OCI-LY1 (cell line): ENCODE measurements at regions not wholly inside any gene's neighbourhood (a gene's known extent, or its start where the extent isn't known, plus 50 kb on each side); places are given as distances from the start of the nearest gene placed in this dataset.

Experiments
- H2AFZ ChIP-seq: fragments of 200-600 bp; sonication (generic), shearing (Covaris generic); 2 replicates; pipeline ENCODE4 v1.6.0; 2014; ENCODE audit warnings: antibody characterized with exemption, mild to moderate bottlenecking, low read length
- H3F3A ChIP-seq: fragments of 200-600 bp; sonication (generic), shearing (Covaris generic); 2 replicates; pipeline ENCODE4 v1.6.0; 2014; ENCODE audit warnings: mild to moderate bottlenecking, antibody characterized with exemption, low read length, moderate library complexity; ENCODE audit not compliant: insufficient read depth
- H3K27ac ChIP-seq: fragments of 200-600 bp; sonication (generic); 2 replicates; pipeline ENCODE4 v1.5.1; 2014; ENCODE audit warnings: low read length, mixed run types, mild to moderate bottlenecking, low read depth; ENCODE audit not compliant: poor library complexity, severe bottlenecking
- H3K27me3 ChIP-seq: fragments of 200-600 bp; sonication (generic); 2 replicates; pipeline ENCODE4 v1.6.0; 2014; ENCODE audit warnings: antibody characterized with exemption, mild to moderate bottlenecking, low read length, moderate library complexity; ENCODE audit not compliant: insufficient read depth
- H3K36me3 ChIP-seq: fragments of 200-600 bp; sonication (generic); 2 replicates; pipeline ENCODE4 v1.6.1; 2014; ENCODE audit warnings: mild to moderate bottlenecking, antibody characterized with exemption, low read length, moderate library complexity, mixed read lengths; ENCODE audit not compliant: insufficient read depth
- H3K4me1 ChIP-seq: fragments of 200-600 bp; sonication (generic); 2 replicates; pipeline ENCODE4 v1.5.1; 2014; ENCODE audit warnings: mild to moderate bottlenecking, low read length, moderate library complexity; ENCODE audit not compliant: insufficient read depth, severe bottlenecking
- H3K4me2 ChIP-seq: fragments of 200-600 bp; sonication (generic), shearing (Covaris generic); 2 replicates; pipeline ENCODE4 v1.6.1; 2014; ENCODE audit warnings: low read length
- H3K4me3 ChIP-seq: fragments of 200-600 bp; sonication (generic); 2 replicates; pipeline ENCODE4 v1.5.1; 2014; ENCODE audit warnings: low read length, low read depth, mild to moderate bottlenecking, mixed read lengths; ENCODE audit not compliant: poor library complexity, severe bottlenecking
- H3K79me2 ChIP-seq: fragments of 200-600 bp; shearing (Covaris generic); 2 replicates; pipeline ENCODE4 v1.6.1; 2016; ENCODE audit warnings: mixed run types, low read length, mixed read lengths; ENCODE audit not compliant: insufficient read depth
- H3K9ac ChIP-seq: fragments of 200-600 bp; sonication (generic), shearing (Covaris generic); 2 replicates; pipeline ENCODE4 v1.6.1; 2014; ENCODE audit warnings: mild to moderate bottlenecking, low read length, mixed read lengths
- H3K9me2 ChIP-seq: fragments of 200-600 bp; sonication (generic), shearing (Covaris generic); 2 replicates; pipeline ENCODE4 v1.6.1; 2014; ENCODE audit warnings: low read depth, mild to moderate bottlenecking, low read length, mixed read lengths
- H3K9me3 ChIP-seq: fragments of 200-600 bp; shearing (Covaris generic); 2 replicates; pipeline ENCODE4 v1.6.1; 2014; ENCODE audit warnings: low read length, mixed read lengths
- H4K20me1 ChIP-seq: fragments of 200-600 bp; sonication (generic), shearing (Covaris generic); 2 replicates; pipeline ENCODE4 v1.6.0; 2016; ENCODE audit warnings: mild to moderate bottlenecking, low read length; ENCODE audit not compliant: insufficient read depth
- EZH2 ChIP-seq: fragments of 200-600 bp; sonication (generic), shearing (Covaris generic); IDR thresholded peaks from 2 replicates; pipeline ENCODE4 v1.8.0; 2017; ENCODE audit warnings: borderline replicate concordance, mixed run types, mild to moderate bottlenecking, antibody characterized with exemption, low read length, moderate library complexity, mixed read lengths
- TF ChIP-seq, protein P1 (sequence below): fragments of 200-600 bp; sonication (generic), shearing (Covaris generic); IDR thresholded peaks from 2 replicates; pipeline ENCODE4 v1.5.1; 2017; ENCODE audit warnings: mild to moderate bottlenecking, antibody characterized with exemption, low read length, moderate library complexity, mixed read lengths

DNA sequence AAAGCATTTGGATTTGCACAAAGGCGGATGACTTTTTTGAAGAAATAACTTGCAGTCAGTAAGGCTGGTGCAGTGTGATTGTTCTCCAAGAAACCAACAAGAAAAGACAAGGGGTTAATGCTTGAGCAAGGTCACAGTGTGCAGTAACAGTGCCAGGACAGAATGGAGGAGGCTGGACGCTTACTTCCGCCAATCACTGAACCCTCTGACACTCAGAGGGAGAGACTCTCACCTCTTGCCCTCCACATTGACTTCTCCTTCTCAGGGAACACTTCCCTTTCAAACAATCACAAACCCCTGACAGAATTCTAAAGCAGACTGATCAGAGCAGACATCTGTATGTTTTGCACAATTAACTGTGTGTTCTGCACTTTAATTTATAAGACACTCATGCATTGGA, 228.4 kb downstream of the BLID start:
- TF ChIP-seq, protein P1, sequence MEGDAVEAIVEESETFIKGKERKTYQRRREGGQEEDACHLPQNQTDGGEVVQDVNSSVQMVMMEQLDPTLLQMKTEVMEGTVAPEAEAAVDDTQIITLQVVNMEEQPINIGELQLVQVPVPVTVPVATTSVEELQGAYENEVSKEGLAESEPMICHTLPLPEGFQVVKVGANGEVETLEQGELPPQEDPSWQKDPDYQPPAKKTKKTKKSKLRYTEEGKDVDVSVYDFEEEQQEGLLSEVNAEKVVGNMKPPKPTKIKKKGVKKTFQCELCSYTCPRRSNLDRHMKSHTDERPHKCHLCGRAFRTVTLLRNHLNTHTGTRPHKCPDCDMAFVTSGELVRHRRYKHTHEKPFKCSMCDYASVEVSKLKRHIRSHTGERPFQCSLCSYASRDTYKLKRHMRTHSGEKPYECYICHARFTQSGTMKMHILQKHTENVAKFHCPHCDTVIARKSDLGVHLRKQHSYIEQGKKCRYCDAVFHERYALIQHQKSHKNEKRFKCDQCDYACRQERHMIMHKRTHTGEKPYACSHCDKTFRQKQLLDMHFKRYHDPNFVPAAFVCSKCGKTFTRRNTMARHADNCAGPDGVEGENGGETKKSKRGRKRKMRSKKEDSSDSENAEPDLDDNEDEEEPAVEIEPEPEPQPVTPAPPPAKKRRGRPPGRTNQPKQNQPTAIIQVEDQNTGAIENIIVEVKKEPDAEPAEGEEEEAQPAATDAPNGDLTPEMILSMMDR = no peak
- TF ChIP-seq EZH2 = no peak

DNA sequence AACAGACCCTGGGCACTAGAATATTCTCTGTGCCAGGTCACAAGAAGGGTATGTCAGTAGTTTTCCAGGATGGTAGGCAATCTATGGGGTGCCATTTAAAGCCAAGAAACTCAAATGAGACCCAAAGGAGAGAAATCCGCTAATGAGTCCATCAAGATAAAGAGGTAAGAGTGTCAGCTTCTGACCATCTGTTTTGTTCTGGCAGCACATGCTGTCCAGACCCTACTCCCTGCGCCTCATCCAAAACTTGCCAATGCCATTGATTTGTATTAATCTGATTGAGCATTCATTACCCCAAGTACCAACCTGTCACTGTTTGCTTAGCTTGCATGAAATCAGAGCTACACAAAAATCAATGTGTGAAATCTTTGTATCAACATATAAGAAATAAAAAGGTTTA, 229.0 kb downstream of the BLID start:
- Histone ChIP-seq H3K9ac (no peak overlapping the region), H3K9me2 (no peaks in the 10 kb centered on the region), H2AFZ (no peak overlapping the region), H4K20me1 (no peaks in the 10 kb centered on the region), H3F3A (no peaks in the 10 kb centered on the region), H3K36me3 (no peaks in the 10 kb centered on the region), H3K4me3 (no peak overlapping the region), H3K27me3 (no peaks in the 10 kb centered on the region), H3K4me1 (no peaks in the 10 kb centered on the region), H3K27ac (no peak overlapping the region), H3K9me3 (no peaks in the 10 kb centered on the region), H3K4me2 (no peak overlapping the region), H3K79me2 (no peaks in the 10 kb centered on the region)
- TF ChIP-seq, protein P1 = no peak
- no peak for TF ChIP-seq EZH2

More for the DNA sequence above, 228.4 kb downstream of the BLID start:
- Histone ChIP-seq H3K4me3 (no peak overlapping the region), H3K4me2 (no peak overlapping the region), H2AFZ (no peak overlapping the region), H3K36me3 (no peaks in the 10 kb centered on the region), H4K20me1 (no peaks in the 10 kb centered on the region), H3K9me3 (no peaks in the 10 kb centered on the region), H3F3A (no peaks in the 10 kb centered on the region), H3K79me2 (no peaks in the 10 kb centered on the region), H3K9ac (no peak overlapping the region), H3K27me3 (no peaks in the 10 kb centered on the region), H3K27ac (no peak overlapping the region), H3K4me1 (no peaks in the 10 kb centered on the region), H3K9me2 (no peaks in the 10 kb centered on the region)

DNA sequence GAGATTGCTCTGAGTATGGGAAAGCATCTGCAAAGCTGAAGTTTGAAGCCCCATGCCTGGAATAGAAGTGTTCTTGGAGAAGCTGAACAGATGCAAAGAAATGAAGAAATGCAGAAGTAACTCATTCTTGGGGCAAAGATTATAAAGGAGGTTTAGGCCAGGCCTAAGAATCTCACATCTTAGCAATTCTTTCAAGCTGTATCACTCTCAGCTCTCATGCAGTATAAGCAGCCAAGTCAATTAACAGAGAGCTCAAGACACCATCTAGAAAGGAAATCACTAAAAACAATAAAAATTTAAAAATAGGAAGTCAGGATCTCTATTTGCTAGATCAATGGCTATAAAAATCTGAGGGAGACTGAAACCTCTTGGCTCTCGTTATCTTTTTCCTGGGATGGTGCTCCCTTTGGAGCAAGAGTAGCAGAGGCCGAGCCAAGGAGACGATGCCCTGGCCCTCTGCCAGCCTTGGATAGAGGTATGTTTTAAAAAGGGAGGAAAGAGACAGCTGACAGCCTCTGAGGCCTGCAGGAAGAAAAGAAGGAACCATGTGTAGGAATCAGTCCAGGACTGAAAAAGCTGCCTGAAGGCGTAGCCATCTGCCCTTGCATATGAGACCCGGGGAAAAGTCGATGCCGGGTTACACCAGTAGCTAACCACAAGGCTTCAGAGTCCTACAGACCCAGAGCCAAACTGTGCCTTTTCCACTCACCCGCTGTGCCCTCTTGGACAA, 229.8 kb downstream of the BLID start:
- H3K9me3 ChIP-seq = no peaks in the 10 kb centered on the region
- H3K36me3 ChIP-seq = no peaks in the 10 kb centered on the region
- H3K9ac ChIP-seq = no peak overlapping the region
- no peak overlapping the region for H3K4me2 ChIP-seq
- no peak overlapping the region for H2AFZ ChIP-seq
- TF ChIP-seq, protein P1 = no peak
- H3K27me3 ChIP-seq = no peaks in the 10 kb centered on the region
- H3K27ac ChIP-seq = no peak overlapping the region
- no peaks in the 10 kb centered on the region for H3F3A ChIP-seq
- H3K79me2 ChIP-seq = no peaks in the 10 kb centered on the region
- no peaks in the 10 kb centered on the region for H3K4me1 ChIP-seq
- no peaks in the 10 kb centered on the region for H4K20me1 ChIP-seq
- no peak overlapping the region for H3K4me3 ChIP-seq
- H3K9me2 ChIP-seq = no peaks in the 10 kb centered on the region
